SK-N-SH (cell line): ENCODE measurements at regions not wholly inside any gene's neighbourhood (a gene's known extent, or its start where the extent isn't known, plus 50 kb on each side); places are given as distances from the start of the nearest gene placed in this dataset.

Experiments
- CTCF ChIA-PET: fragments of 300-600, 350-600 bp; formaldehyde crosslinking; extraction: SDS; loops from one replicate; lab custom pipeline; 2021; lab: Yijun Ruan, JAX
- POLR2A ChIA-PET: fragments of 350-600 bp; sonication (Branson Sonifier 250); formaldehyde crosslinking; extraction: SDS; loops from one replicate; lab custom pipeline; 2020; ENCODE audit warnings: antibody characterized with exemption, inconsistent platforms; lab: Yijun Ruan, JAX
- DNase-seq: peaks from one replicate; pipeline ENCODE4 v3.0.0; 2012
- H2AFZ ChIP-seq: fragments of 200-600 bp; sonication (generic); 2 replicates; pipeline ENCODE4 v1.8.1; 2016; ENCODE audit warnings: antibody characterized with exemption, mild to moderate bottlenecking, low read depth
- H3F3A ChIP-seq: fragments of 200-600 bp; sonication (generic); replicated peaks from 2 replicates; pipeline ENCODE3; 2016; ENCODE audit warnings: antibody characterized with exemption, mild to moderate bottlenecking; ENCODE audit not compliant: insufficient read depth
- H3K27ac ChIP-seq, 2 experiments: fragments of 200-500 bp in 1 of 2; fragments of 200-600 bp in 1 of 2; sonication (Bioruptor generic) in 1 of 2; sonication (generic), shearing (Covaris generic) in 1 of 2; 2 replicates each; pipeline versions ENCODE4 v1.5.1 to v1.6.1; 2014 to 2016; ENCODE audit warnings: low read depth in 2 of 2, inconsistent platforms in 1 of 2, low read length in 1 of 2, mild to moderate bottlenecking in 1 of 2, mixed read lengths in 1 of 2
- H3K27me3 ChIP-seq: fragments of 200-600 bp; sonication (generic), shearing (Covaris generic); 2 replicates; pipeline ENCODE4 v1.6.1; 2016; ENCODE audit warnings: mixed run types; ENCODE audit not compliant: insufficient read depth
- H3K36me3 ChIP-seq, 2 experiments: fragments of 200-500 bp in 1 of 2; fragments of 200-600 bp in 1 of 2; sonication (Bioruptor generic) in 1 of 2; sonication (generic) in 1 of 2; replicated peaks in 1 of 2; 2 replicates each; pipeline versions ENCODE3 to v1.5.1; 2014 to 2016; ENCODE audit warnings: low read length in 1 of 2, mild to moderate bottlenecking in 1 of 2; ENCODE audit not compliant: insufficient read depth in 2 of 2, control insufficient read depth in 1 of 2
- H3K4me1 ChIP-seq, 2 experiments: fragments of 200-500 bp in 1 of 2; fragments of 200-600 bp in 1 of 2; sonication (Bioruptor generic) in 1 of 2; sonication (generic), shearing (Covaris generic) in 1 of 2; 2 replicates each; pipeline versions ENCODE4 v1.5.1 to v1.6.1; 2014 to 2016; ENCODE audit warnings: low read depth in 1 of 2, low read length in 1 of 2, mixed run types in 1 of 2; ENCODE audit not compliant: insufficient read depth in 2 of 2, control insufficient read depth in 1 of 2
- H3K4me2 ChIP-seq: fragments of 200-600 bp; sonication (generic), shearing (Covaris generic); 2 replicates; pipeline ENCODE4 v1.6.1; 2017; ENCODE audit warnings: mixed run types
- H3K4me3 ChIP-seq, 2 experiments: fragments of 200-500 bp in 1 of 2; fragments of 200-600 bp in 1 of 2; sonication (Bioruptor generic) in 1 of 2; sonication (generic), shearing (Covaris generic) in 1 of 2; 2 replicates each; pipeline versions ENCODE4 v1.5.1 to v1.8.1; 2014 to 2016; ENCODE audit warnings: low read depth in 2 of 2, inconsistent platforms in 1 of 2, low read length in 1 of 2, mild to moderate bottlenecking in 1 of 2, mixed read lengths in 1 of 2, moderate library complexity in 1 of 2
- H3K79me2 ChIP-seq: fragments of 200-600 bp; sonication (generic); 2 replicates; pipeline ENCODE4 v1.8.1; 2017; ENCODE audit warnings: mild to moderate bottlenecking; ENCODE audit not compliant: insufficient read depth
- H3K9ac ChIP-seq: fragments of 200-600 bp; sonication (generic); 2 replicates; pipeline ENCODE4 v1.6.1; 2017; ENCODE audit warnings: mixed run types
- H3K9me2 ChIP-seq: fragments of 200-600 bp; sonication (generic); 2 replicates; pipeline ENCODE4 v1.6.1; 2017; ENCODE audit warnings: mixed run types
- H3K9me3 ChIP-seq: fragments of 200-600 bp; sonication (generic); 2 replicates; pipeline ENCODE4 v1.6.1; 2017; ENCODE audit warnings: mixed run types, mild to moderate bottlenecking, moderate library complexity
- H4K20me1 ChIP-seq: fragments of 200-600 bp; sonication (generic); 2 replicates; pipeline ENCODE4 v1.6.1; 2017; ENCODE audit warnings: mild to moderate bottlenecking, mixed run types; ENCODE audit not compliant: insufficient read depth
- EZH2phosphoT487 ChIP-seq: fragments of 200-600 bp; sonication (generic); IDR thresholded peaks from 2 replicates; pipeline ENCODE4 v1.6.1; 2017; ENCODE audit warnings: low read depth, mixed run types, mild to moderate bottlenecking, antibody characterized with exemption, moderate library complexity, borderline replicate concordance
- FOSL2 ChIP-seq: IDR thresholded peaks from 2 replicates; pipeline ENCODE4 v1.4.0; 2012; ENCODE audit warnings: low read depth, mild to moderate bottlenecking, moderate library complexity, borderline replicate concordance
- FOXJ3 ChIP-seq: sonication (generic); formaldehyde crosslinking; IDR thresholded peaks from 2 replicates; pipeline ENCODE4 v1.5.1; 2020; ENCODE audit warnings: mild to moderate bottlenecking, missing genetic modification reagents
- FOXM1 ChIP-seq: IDR thresholded peaks from 2 replicates; pipeline ENCODE4 v1.4.0; 2012; ENCODE audit warnings: low read depth, mild to moderate bottlenecking
- GATA2 ChIP-seq: sonication (generic); formaldehyde crosslinking; IDR thresholded peaks from 2 replicates; pipeline ENCODE4 v1.5.0; 2020; ENCODE audit warnings: mild to moderate bottlenecking, missing genetic modification reagents
- IRF3 ChIP-seq: fragments of 150-350 bp; IDR thresholded peaks from 2 replicates; pipeline ENCODE4 v1.6.1; 2016; ENCODE audit warnings: mild to moderate bottlenecking, low read depth, low read length
- JUND ChIP-seq: IDR thresholded peaks from 2 replicates; pipeline ENCODE4 v1.4.0; 2012
- MAX ChIP-seq: IDR thresholded peaks from 2 replicates; pipeline ENCODE4 v1.4.0; 2012; ENCODE audit warnings: low read depth
- MEF2A ChIP-seq: IDR thresholded peaks from 2 replicates; pipeline ENCODE4 v1.4.0; 2012; ENCODE audit warnings: low read depth, borderline replicate concordance
- MXI1 ChIP-seq: IDR thresholded peaks from 2 replicates; pipeline ENCODE4 v1.6.1; 2012; ENCODE audit warnings: mild to moderate bottlenecking, low read depth, low read length, improper control_type of control experiment
- NFIC ChIP-seq: IDR thresholded peaks from 2 replicates; pipeline ENCODE4 v1.4.0; 2012; ENCODE audit warnings: borderline replicate concordance
- RAD21 ChIP-seq: IDR thresholded peaks from 2 replicates; pipeline ENCODE4 v1.6.1; 2012; ENCODE audit warnings: mild to moderate bottlenecking, low read length
- SMC3 ChIP-seq: IDR thresholded peaks from 2 replicates; pipeline ENCODE4 v1.6.1; 2012; ENCODE audit warnings: low read depth, low read length, improper control_type of control experiment
- TAF1 ChIP-seq: IDR thresholded peaks from 2 replicates; pipeline ENCODE4 v1.6.1; 2012; ENCODE audit warnings: low read depth, mild to moderate bottlenecking, low read length, moderate library complexity, borderline replicate concordance
- TCF12 ChIP-seq: IDR thresholded peaks from 2 replicates; pipeline ENCODE4 v1.4.0; 2012
- USF2 ChIP-seq: fragments of 150-350 bp; IDR thresholded peaks from 2 replicates; pipeline ENCODE4 v1.6.1; 2017; ENCODE audit warnings: antibody characterized with exemption, low read length, low read depth, borderline replicate concordance
- WGBS: methylation state at CpG from one replicate; pipeline ENCODE4 v1.1.6; 2017; ENCODE audit warnings: low lambda C conversion rate; 5-methylcytosine and 5-hydroxymethylcytosine counted together

- no peaks in the 10 kb centered on the region for H3K9me3 ChIP-seq
- DNase-seq: no peak
- H4K20me1 ChIP-seq: no peaks in the 10 kb centered on the region
- TF ChIP-seq MAX (no peak), IRF3 (no peak), RAD21 (no peak), USF2 (no peak)
- H3K4me2 ChIP-seq: no peak overlapping the region; the same call in 1 of the 2 replicates
- no peaks in the 10 kb centered on the region for H3K27me3 ChIP-seq
- H3K9ac ChIP-seq: no peak overlapping the region
- no peaks in the 10 kb centered on the region for H3F3A ChIP-seq
- H3K4me1 ChIP-seq: no peaks in the 10 kb centered on the region; a peak in 2 of 4 replicates
- CTCF ChIA-PET: interaction anchor here (0.8 to 1.2 kb wide), 3 partner anchors 10 to 1655 kb away, joined by 3 read pairs; no protein-coding TSS in a partner anchor
- no peaks in the 10 kb centered on the region for H3K9me2 ChIP-seq
- H3K4me3 ChIP-seq: no peak overlapping the region
- POLR2A ChIA-PET: no interaction called here
- H3K36me3 ChIP-seq: no peaks in the 10 kb centered on the region
- H3K27ac ChIP-seq: no peak overlapping the region
- H2AFZ ChIP-seq: no peak overlapping the region
- WGBS: 72% methylated on average over 5 of the region's 5 CpGs
- H3K79me2 ChIP-seq: no peaks in the 10 kb centered on the region
Observed at GRCh38 chr2:40043641-40044040, 264.6 kb upstream of the THUMPD2 start.

- H3F3A ChIP-seq: no peaks in the 10 kb centered on the region
- no peak for TF ChIP-seq MEF2A
- TF ChIP-seq TAF1: no peak
- TF ChIP-seq MAX: no peak
- TF ChIP-seq EZH2phosphoT487: no peak
- no peak for TF ChIP-seq RAD21
- no peak for TF ChIP-seq GATA2 (CRISPR knock-in tag)
- TF ChIP-seq FOXJ3 (CRISPR knock-in tag): no peak
- TF ChIP-seq TCF12: no peak
- no peak for TF ChIP-seq JUND
- no peak for TF ChIP-seq SMC3
- TF ChIP-seq MXI1: no peak
- no peak for TF ChIP-seq FOSL2
- TF ChIP-seq NFIC: no peak
- TF ChIP-seq FOXM1: no peak
- no peaks in the 10 kb centered on the region for H3K27me3 ChIP-seq
- H3K4me1 ChIP-seq: no peaks in the 10 kb centered on the region; a peak in 2 of 4 replicates
- no peaks in the 10 kb centered on the region for H4K20me1 ChIP-seq
- H3K27ac ChIP-seq: no peak overlapping the region
- H2AFZ ChIP-seq: no peak overlapping the region
- DNase-seq: no peak
- H3K9me2 ChIP-seq: no peaks in the 10 kb centered on the region
- H3K9me3 ChIP-seq: no peaks in the 10 kb centered on the region
- ChIA-PET CTCF (interaction anchor here (0.8 to 1.2 kb wide), 3 partner anchors 10 to 1656 kb away, joined by 3 read pairs; no protein-coding TSS in a partner anchor), POLR2A (no interaction called here)
- WGBS: 74% methylated on average over 4 of the region's 4 CpGs
- H3K9ac ChIP-seq: no peak overlapping the region
- no peak overlapping the region for H3K4me3 ChIP-seq
- H3K4me2 ChIP-seq: no peak overlapping the region; the same call in 1 of the 2 replicates
- no peaks in the 10 kb centered on the region for H3K79me2 ChIP-seq
- H3K36me3 ChIP-seq: no peaks in the 10 kb centered on the region
Observed at GRCh38 chr2:40043191-40043590, 264.1 kb upstream of the THUMPD2 start.
